A673 (cell line): ENCODE measurements at regions not wholly inside any gene's neighbourhood (a gene's known extent, or its start where the extent isn't known, plus 50 kb on each side); places are given as distances from the start of the nearest gene placed in this dataset.
"Not testable (repeated sequence)": the region's sequence is repeated elsewhere in the genome, so short reads cannot be mapped to it uniquely, and the experiment has no call there.

Experiments
- BruUV-seq: library from RNA; stranded (reverse); fragments of 400-500 nt; replicated peaks from 2 replicates; lab custom pipeline; 2021; lab: Mats Ljungman, UMichigan
- CTCF ChIA-PET: fragments of 300-600 bp; sonication (Branson Sonifier 250); formaldehyde crosslinking; loops from one replicate; lab custom pipeline; 2022; ENCODE audit warnings: antibody characterized with exemption; lab: Charles Lee
- POLR2A ChIA-PET: fragments of 300-600 bp; sonication (Branson Sonifier 250); formaldehyde crosslinking; loops from one replicate; lab custom pipeline; 2022; ENCODE audit warnings: antibody characterized with exemption; ENCODE audit not compliant: low non-redundant PET; lab: Charles Lee
- DNase-seq: peaks from one replicate; pipeline ENCODE4 v3.0.0-alpha.2; 2015; ENCODE audit warnings: low spot score
- H3K27ac ChIP-seq: fragments of 200-600 bp; sonication (generic); 2 replicates; pipeline ENCODE4 v1.5.1; 2016; ENCODE audit warnings: mixed run types, low read depth, mild to moderate bottlenecking, mixed read lengths, antibody characterized with exemption, low read length; ENCODE audit not compliant: poor library complexity, severe bottlenecking
- H3K27me3 ChIP-seq: fragments of 200-600 bp; sonication (generic); replicated peaks from 2 replicates; pipeline ENCODE4 v1.6.1; 2017; ENCODE audit warnings: mixed run types, low read depth, mild to moderate bottlenecking, mixed read lengths, antibody characterized with exemption, low read length; ENCODE audit not compliant: insufficient read depth, poor library complexity
- H3K36me3 ChIP-seq: fragments of 200-600 bp; sonication (generic); 2 replicates; pipeline ENCODE4 v1.6.1; 2016; ENCODE audit warnings: mixed run types, mild to moderate bottlenecking, mixed read lengths, antibody characterized with exemption, low read length; ENCODE audit not compliant: insufficient read depth, poor library complexity, severe bottlenecking
- H3K4me1 ChIP-seq: fragments of 200-600 bp; sonication (generic); 2 replicates; pipeline ENCODE4 v1.6.1; 2017; ENCODE audit warnings: mixed run types, mild to moderate bottlenecking, mixed read lengths, antibody characterized with exemption, low read length; ENCODE audit not compliant: insufficient read depth, poor library complexity, severe bottlenecking
- H3K4me3 ChIP-seq: fragments of 200-600 bp; sonication (generic); 2 replicates; pipeline ENCODE4 v1.5.1; 2016; ENCODE audit warnings: low read depth, mixed run types, mild to moderate bottlenecking, mixed read lengths, low read length; ENCODE audit not compliant: poor library complexity, severe bottlenecking
- H3K9me3 ChIP-seq: fragments of 200-600 bp; sonication (generic); 2 replicates; pipeline ENCODE4 v1.6.1; 2016; ENCODE audit warnings: mixed run types, low read depth, mild to moderate bottlenecking, mixed read lengths, antibody characterized with exemption, low read length; ENCODE audit not compliant: poor library complexity, severe bottlenecking
- CTCF ChIP-seq: fragments of 300-800, 200-600 bp; sonication (generic); conservative IDR thresholded peaks from 2 replicates; pipeline ENCODE4 v1.5.1; 2017; ENCODE audit warnings: low read depth, mild to moderate bottlenecking, antibody characterized with exemption, low read length, moderate library complexity, mixed read lengths
- EZH2 ChIP-seq: fragments of 200-600 bp; sonication (generic); IDR thresholded peaks from 2 replicates; pipeline ENCODE4 v1.6.1; 2017; ENCODE audit warnings: borderline replicate concordance, low read depth, mild to moderate bottlenecking, mixed read lengths, antibody characterized with exemption, low read length; ENCODE audit not compliant: poor library complexity, severe bottlenecking
- intact Hi-C: fragments of 100-400 bp; cut with micrococcal nuclease; formaldehyde crosslinking; loops from one replicate; pipeline ENCODE4 v1.10.0; 2022; ENCODE audit not compliant: unreplicated experiment

GRCh38 chr18:40148960-40149359 is 1806.1 kb upstream of the PIK3C3 start:
- H3K27ac ChIP-seq, result no peak overlapping the region
- no peak for DNase-seq
- no peaks in the 10 kb centered on the region for H3K9me3 ChIP-seq
- no peak for TF ChIP-seq EZH2
- TF ChIP-seq CTCF, result no peak
- BruUV-seq, result no TSS peak
- CTCF ChIA-PET, result no interaction called here
- no peak overlapping the region for H3K4me3 ChIP-seq
- POLR2A ChIA-PET, result no interaction called here
- no peaks in the 10 kb centered on the region for H3K4me1 ChIP-seq
- H3K27me3 ChIP-seq, result no peaks in the 10 kb centered on the region
- H3K36me3 ChIP-seq, result no peaks in the 10 kb centered on the region
- intact Hi-C loops, result no loop called here

- intact Hi-C loops, result no loop called here
- CTCF ChIA-PET, result no interaction called here
These were observed 1821.8 kb upstream of the PIK3C3 start for GRCh38 chr18:40133253-40133652.

GRCh38 chr18:40132438-40132837 is 1822.6 kb upstream of the PIK3C3 start:
- H3K4me3 ChIP-seq, H3K36me3 ChIP-seq, intact Hi-C loops, CTCF ChIA-PET, BruUV-seq, H3K27ac ChIP-seq, POLR2A ChIA-PET, H3K9me3 ChIP-seq, H3K4me1 ChIP-seq, DNase-seq, H3K27me3 ChIP-seq: not testable (repeated sequence)

More at GRCh38 chr18:40133253-40133652, 1821.8 kb upstream of the PIK3C3 start:
- no peak overlapping the region for H3K4me3 ChIP-seq
- DNase-seq, result no peak
- no TSS peak for BruUV-seq
- H3K9me3 ChIP-seq, result no peaks in the 10 kb centered on the region
- H3K36me3 ChIP-seq, result no peaks in the 10 kb centered on the region
- no peaks in the 10 kb centered on the region for H3K4me1 ChIP-seq
- POLR2A ChIA-PET, result no interaction called here
- no peaks in the 10 kb centered on the region for H3K27me3 ChIP-seq
- H3K27ac ChIP-seq, result no peak overlapping the region
- TF ChIP-seq EZH2 (no peak), CTCF (no peak)

- no peak overlapping the region for H3K27ac ChIP-seq
- ChIA-PET POLR2A (no interaction called here), CTCF (no interaction called here)
- no peak for DNase-seq
- intact Hi-C loops, result no loop called here
- H3K9me3 ChIP-seq, result no peaks in the 10 kb centered on the region
- TF ChIP-seq EZH2, result no peak
- no peak for TF ChIP-seq CTCF
- no TSS peak for BruUV-seq
- no peak overlapping the region for H3K4me3 ChIP-seq
- no peaks in the 10 kb centered on the region for H3K4me1 ChIP-seq
- no peaks in the 10 kb centered on the region for H3K27me3 ChIP-seq
- no peaks in the 10 kb centered on the region for H3K36me3 ChIP-seq
These were observed 1830.9 kb upstream of the PIK3C3 start for GRCh38 chr18:40124107-40124506.
